22Rv1 (cell line): ENCODE measurements at regions not wholly inside any gene's neighbourhood (a gene's known extent, or its start where the extent isn't known, plus 50 kb on each side); places are given as distances from the start of the nearest gene placed in this dataset.

Experiments used
- H3K27ac ChIP-seq: fragments of 450-650 bp; 2 replicates; pipeline ENCODE4 v1.5.1; 2017
- ZFX ChIP-seq: fragments of 450-650 bp; IDR thresholded peaks from 2 replicates; pipeline ENCODE4 v1.6.1; 2017; ENCODE audit warnings: antibody characterized with exemption, borderline replicate concordance
- TF ChIP-seq, protein P1 (sequence below): fragments of 450-650 bp; IDR thresholded peaks from 2 replicates; pipeline ENCODE4 v1.5.1; 2017; ENCODE audit warnings: mild to moderate bottlenecking

DNA sequence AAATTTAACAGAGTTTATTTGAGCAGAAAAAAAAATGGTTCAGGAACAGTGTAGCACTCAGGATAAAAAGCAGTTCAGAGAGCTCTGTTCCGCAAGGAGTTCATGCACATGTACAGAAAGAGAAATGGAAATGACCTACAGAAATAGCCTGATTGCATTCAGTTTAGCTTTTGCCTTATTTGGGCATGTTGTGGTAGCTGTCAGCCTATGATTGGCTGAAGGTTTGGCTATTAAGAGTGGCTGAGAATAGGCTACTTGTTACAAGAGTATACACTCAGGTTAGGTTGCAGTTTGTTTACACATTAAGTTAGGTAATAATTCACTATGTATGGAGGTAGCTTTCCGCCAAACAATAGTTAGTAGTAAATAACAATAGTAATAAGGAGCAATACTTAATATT, 511.0 kb upstream of the TMPRSS15 start:
- TF ChIP-seq, protein P1, sequence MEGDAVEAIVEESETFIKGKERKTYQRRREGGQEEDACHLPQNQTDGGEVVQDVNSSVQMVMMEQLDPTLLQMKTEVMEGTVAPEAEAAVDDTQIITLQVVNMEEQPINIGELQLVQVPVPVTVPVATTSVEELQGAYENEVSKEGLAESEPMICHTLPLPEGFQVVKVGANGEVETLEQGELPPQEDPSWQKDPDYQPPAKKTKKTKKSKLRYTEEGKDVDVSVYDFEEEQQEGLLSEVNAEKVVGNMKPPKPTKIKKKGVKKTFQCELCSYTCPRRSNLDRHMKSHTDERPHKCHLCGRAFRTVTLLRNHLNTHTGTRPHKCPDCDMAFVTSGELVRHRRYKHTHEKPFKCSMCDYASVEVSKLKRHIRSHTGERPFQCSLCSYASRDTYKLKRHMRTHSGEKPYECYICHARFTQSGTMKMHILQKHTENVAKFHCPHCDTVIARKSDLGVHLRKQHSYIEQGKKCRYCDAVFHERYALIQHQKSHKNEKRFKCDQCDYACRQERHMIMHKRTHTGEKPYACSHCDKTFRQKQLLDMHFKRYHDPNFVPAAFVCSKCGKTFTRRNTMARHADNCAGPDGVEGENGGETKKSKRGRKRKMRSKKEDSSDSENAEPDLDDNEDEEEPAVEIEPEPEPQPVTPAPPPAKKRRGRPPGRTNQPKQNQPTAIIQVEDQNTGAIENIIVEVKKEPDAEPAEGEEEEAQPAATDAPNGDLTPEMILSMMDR: no peak
- TF ChIP-seq ZFX: no peak
- no peak overlapping the region for H3K27ac ChIP-seq

DNA sequence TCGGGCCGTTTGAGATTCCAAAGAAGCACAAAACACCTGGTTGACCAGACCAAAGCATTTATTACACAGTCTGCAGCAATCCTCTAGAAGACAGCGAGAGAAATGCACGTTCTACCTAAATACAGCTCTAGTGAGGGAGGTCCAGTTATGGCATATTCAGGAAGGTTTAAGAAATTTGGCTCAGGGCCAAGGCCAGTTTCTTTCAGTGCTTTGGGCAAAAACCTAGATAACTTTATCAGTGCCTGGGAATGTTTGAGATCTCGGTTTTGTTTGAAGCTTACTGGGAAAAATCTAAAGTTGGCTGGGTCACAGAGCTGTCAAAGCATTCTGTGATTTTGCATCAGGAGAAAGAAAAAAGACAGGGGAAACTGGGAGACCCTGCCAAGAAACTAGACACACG, 514.0 kb upstream of the TMPRSS15 start:
- H3K27ac ChIP-seq: no peak overlapping the region
- TF ChIP-seq, protein P1: no peak
- TF ChIP-seq ZFX: no peak

DNA sequence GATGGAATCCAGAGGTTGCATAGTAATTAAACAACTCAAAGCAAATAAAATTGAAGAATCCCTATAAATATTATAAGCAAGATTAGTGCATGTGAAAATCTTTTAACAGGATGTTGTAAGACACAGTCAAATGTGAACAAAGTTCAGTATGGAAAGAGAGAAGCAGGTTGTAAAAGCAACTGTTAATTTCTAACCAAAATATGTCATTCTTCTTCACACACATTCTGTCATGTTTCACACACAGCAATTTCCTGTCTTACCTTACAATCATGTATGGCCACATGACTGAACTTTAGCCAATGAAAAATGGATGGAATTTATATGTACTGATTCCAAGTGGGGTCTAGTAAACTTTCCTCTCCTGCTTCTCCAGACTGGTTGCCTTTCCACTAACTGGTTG, 527.7 kb upstream of the TMPRSS15 start:
- TF ChIP-seq ZFX: no peak
- TF ChIP-seq, protein P1: no peak
- H3K27ac ChIP-seq: no peak overlapping the region

DNA sequence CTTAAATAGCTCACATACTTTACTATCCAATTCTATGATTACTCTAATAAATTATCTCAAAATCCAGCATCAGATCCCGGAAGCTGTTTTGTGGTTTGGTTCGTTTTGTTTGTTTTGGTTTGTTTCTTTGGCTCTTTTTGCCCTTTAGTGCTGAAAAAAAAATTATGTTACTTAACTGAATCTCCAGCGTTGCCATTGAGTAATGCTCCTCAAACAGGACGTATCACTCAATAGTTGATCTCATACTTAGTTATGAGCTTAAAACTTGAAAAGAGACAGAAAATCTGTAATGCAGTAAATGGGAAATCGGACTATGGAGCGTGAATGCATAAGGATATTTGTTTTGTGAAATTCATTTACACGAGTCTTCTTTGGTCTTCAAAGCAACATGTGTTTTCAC, 533.8 kb upstream of the TMPRSS15 start:
- TF ChIP-seq, protein P1: no peak
- no peak for TF ChIP-seq ZFX
- no peak overlapping the region for H3K27ac ChIP-seq

DNA sequence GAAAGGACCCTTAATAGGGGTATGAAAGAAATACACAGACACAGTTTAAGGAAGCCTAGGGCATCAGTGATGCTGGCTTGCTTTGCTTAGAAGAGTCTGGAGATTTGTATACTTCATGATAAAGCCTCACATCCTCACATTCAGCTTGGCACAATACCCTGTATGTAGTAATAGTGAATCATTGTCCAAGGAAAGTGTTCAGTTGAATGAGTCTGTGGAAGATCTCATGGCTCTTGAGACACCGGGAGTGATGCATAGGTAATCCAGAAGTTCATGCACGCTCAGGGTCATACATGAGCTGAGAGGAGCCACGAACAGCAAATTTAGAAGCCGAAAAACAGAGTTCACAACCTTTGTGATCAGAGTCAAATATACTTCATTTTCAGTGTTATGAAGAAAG, 537.2 kb upstream of the TMPRSS15 start:
- TF ChIP-seq, protein P1: no peak
- no peak for TF ChIP-seq ZFX
- no peak overlapping the region for H3K27ac ChIP-seq

DNA sequence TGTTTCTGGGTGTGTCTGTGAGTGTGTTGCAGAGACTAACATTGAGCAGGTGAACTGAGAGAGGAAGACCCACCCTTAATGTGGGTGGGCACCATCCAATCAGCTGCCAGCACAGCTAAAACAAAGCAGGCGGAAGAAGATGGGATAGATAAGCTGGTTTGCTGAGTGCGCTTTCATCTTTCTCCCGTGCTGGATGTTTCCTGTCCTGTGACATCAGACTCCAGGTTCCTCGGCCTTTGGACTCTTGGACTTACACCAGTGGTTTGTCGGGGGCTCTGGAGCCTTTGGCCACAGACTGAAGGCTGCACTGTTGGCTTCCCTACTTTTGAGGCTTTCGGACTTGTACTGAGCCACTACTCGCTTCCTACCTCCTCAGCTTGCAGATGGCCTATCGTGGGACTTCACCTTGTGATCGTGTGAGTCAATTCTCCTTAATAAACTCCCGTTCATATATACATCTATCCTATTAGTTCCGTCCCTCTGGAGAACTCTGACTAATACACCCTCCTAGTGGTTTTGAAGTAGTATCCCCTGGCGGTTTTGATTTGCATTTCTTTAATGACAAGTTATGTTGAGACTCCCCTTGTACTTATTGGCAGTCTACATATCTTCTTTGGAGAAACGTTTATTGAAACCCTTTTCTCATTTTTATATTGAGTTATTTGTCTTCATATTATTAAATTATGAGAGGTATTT, 546.6 kb upstream of the TMPRSS15 start:
- TF ChIP-seq, protein P1: no peak
- TF ChIP-seq ZFX: no peak
- no peak overlapping the region for H3K27ac ChIP-seq

DNA sequence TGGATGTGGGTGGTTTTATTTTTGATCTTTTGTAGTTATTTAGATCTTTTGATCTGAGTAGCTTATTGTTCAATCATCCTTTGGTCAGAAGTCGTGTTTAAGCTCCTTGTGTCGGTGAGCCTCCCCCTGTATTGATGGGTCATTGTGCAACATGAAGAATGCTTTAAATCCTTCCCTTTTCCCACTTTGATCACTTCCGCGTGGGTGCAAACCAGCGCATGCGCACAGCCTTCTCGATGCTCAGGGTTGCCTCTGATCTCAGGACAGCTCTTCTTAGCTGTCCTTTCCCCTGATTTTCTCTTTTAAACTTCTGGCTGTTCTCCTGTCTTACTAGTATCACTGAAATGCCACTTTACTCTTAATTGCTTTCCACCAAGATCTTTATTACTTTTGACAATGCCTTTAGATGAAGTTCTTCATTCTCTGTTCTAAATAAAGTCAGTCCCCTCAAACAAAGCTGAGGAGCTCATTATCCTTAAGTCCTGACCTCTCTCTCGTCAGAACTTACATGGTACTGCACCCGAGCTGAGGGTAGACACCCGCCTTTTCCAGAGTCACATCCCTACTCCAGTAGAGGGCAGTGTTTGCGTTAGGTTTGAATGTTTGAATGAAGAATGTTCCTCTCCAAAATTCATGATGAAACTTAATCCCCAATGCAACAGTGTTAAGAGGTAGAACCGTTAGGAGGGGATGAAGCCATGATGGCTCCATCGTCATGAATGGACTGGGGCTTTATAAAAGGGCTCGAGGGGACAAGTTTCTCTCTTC, 547.9 kb upstream of the TMPRSS15 start:
- TF ChIP-seq, protein P1: peak; percentile 77
- no peak for TF ChIP-seq ZFX
- no peak overlapping the region for H3K27ac ChIP-seq
